Aorta (tissue), 5 donors: ENCODE measurements at regions not wholly inside any gene's neighbourhood (a gene's known extent, or its start where the extent isn't known, plus 50 kb on each side); places are given as distances from the start of the nearest gene placed in this dataset.
"Not testable (repeated sequence)": the region's sequence is repeated elsewhere in the genome, so short reads cannot be mapped to it uniquely, and the experiment has no call there.

Experiments used
- ATAC-seq: fragments of 200-7000 bp; cut with Tn5 transposase; one replicate; pipeline ENCODE4 v1.9.1; 2022; ENCODE audit warnings: moderate library complexity; ENCODE audit not compliant: low FRiP score
- DNase-seq, 2 donors: peaks; one replicate each; pipeline ENCODE4 v3.0.0-alpha.2; 2020
- H3K27ac ChIP-seq, 2 donors: one replicate each; pipeline ENCODE4 v1.5.1; 2013; ENCODE audit warnings: low read length in 2 of 2, mild to moderate bottlenecking in 2 of 2, moderate library complexity in 2 of 2, control low read depth in 1 of 2, inconsistent platforms in 1 of 2, low read depth in 1 of 2
- H3K27me3 ChIP-seq, 2 donors: one replicate each; pipeline ENCODE4 v1.6.1; 2013; ENCODE audit warnings: control low read depth in 1 of 2, low read length in 1 of 2, mild to moderate bottlenecking in 1 of 2, moderate library complexity in 1 of 2; ENCODE audit not compliant: insufficient read depth in 2 of 2, control insufficient read depth in 1 of 2
- H3K36me3 ChIP-seq, 2 donors: one replicate each; pipeline ENCODE4 v1.6.1; 2013; ENCODE audit warnings: control low read depth in 1 of 2, low read length in 1 of 2, mild to moderate bottlenecking in 1 of 2; ENCODE audit not compliant: insufficient read depth in 2 of 2, control insufficient read depth in 1 of 2
- H3K4me1 ChIP-seq, 2 donors: one replicate each; pipeline ENCODE4 v1.6.1; 2013; ENCODE audit warnings: low read length in 2 of 2, control low read depth in 1 of 2, mild to moderate bottlenecking in 1 of 2, moderate library complexity in 1 of 2; ENCODE audit not compliant: insufficient read depth in 2 of 2, control insufficient read depth in 1 of 2
- H3K4me3 ChIP-seq, 2 donors: one replicate each; pipeline ENCODE4 v1.5.1; 2013; ENCODE audit warnings: low read length in 2 of 2, control low read depth in 1 of 2, mild to moderate bottlenecking in 1 of 2
- H3K9me3 ChIP-seq: one replicate; pipeline ENCODE4 v1.6.1; 2013; ENCODE audit warnings: mild to moderate bottlenecking, low read length; ENCODE audit not compliant: control insufficient read depth
- WGBS, 2 donors: extraction: QIAGEN DNeasy Blood & Tissue Kit; methylation state at CpG; one replicate each; pipeline ENCODE4 v1.1.7; 2013; 5-methylcytosine and 5-hydroxymethylcytosine counted together
- intact Hi-C, 2 donors: fragments of 100-400 bp; cut with DNase I; formaldehyde crosslinking; loops; one replicate each; pipeline versions ENCODE4 v1.14.2 to v1.15.0; 2022
- donor health status: healthy with polysubstance abuse.
- donor health status: Bipolar disorder and iron deficiency.
- donor health status: DM: no; HTN: no; CAD: no.
- donor health status: DM: no; HTN: no; CAD: no.
- donor health status: DM: yes; HTN: yes; CAD: no.

GRCh38 chr14:66008631-66009030 lies 477.5 kb upstream of the CCDC196 start:
- DNase-seq (no peak), ATAC-seq (no peak)
- no peaks in the 10 kb centered on the region for H3K4me1 ChIP-seq
- H3K27me3 ChIP-seq = no peaks in the 10 kb centered on the region
- 58 to 70% methylated on average over 2 of the region's 2 CpGs for WGBS, 2 donors
- intact Hi-C loops = no loop called here
- H3K4me3 ChIP-seq = no peak overlapping the region
- H3K27ac ChIP-seq = no peak overlapping the region
- H3K9me3 ChIP-seq = peaks cover 1% of the 10 kb centered on the region
- H3K36me3 ChIP-seq = no peaks in the 10 kb centered on the region

- Histone ChIP-seq H3K9me3 (peaks cover 1% of the 10 kb centered on the region), H3K4me3 (no peak overlapping the region), H3K27ac (no peak overlapping the region), H3K36me3 (no peaks in the 10 kb centered on the region), H3K27me3 (no peaks in the 10 kb centered on the region), H3K4me1 (no peaks in the 10 kb centered on the region)
- ATAC-seq = no peak
- DNase-seq = no peak
- intact Hi-C loops = no loop called here
- 22 to 26% methylated on average over 2 of the region's 2 CpGs for WGBS, 2 donors
Observed at GRCh38 chr14:66009089-66009488, 477.1 kb upstream of the CCDC196 start.

GRCh38 chr14:66010695-66011094 lies 475.5 kb upstream of the CCDC196 start:
- intact Hi-C loops = no loop called here
- 66 to 83% methylated on average over 2 of the region's 2 CpGs for WGBS, 2 donors
- Histone ChIP-seq H3K36me3 (no peaks in the 10 kb centered on the region), H3K9me3 (peaks cover 3% of the 10 kb centered on the region), H3K27me3 (no peaks in the 10 kb centered on the region), H3K4me1 (no peaks in the 10 kb centered on the region), H3K4me3 (no peak overlapping the region), H3K27ac (no peak overlapping the region)
- ATAC-seq (no peak), DNase-seq (no peak)

- intact Hi-C loops = no loop called here
- DNase-seq (no peak), ATAC-seq (no peak)
- H3K4me3 ChIP-seq = no peak overlapping the region
- 52 to 73% methylated on average over 3 of the region's 3 CpGs for WGBS, 2 donors
- H3K27ac ChIP-seq = no peak overlapping the region
- no peaks in the 10 kb centered on the region for H3K36me3 ChIP-seq
- peaks cover 2% of the 10 kb centered on the region for H3K9me3 ChIP-seq
- no peaks in the 10 kb centered on the region for H3K4me1 ChIP-seq
- H3K27me3 ChIP-seq = no peaks in the 10 kb centered on the region
Observed at GRCh38 chr14:66011855-66012254, 474.3 kb upstream of the CCDC196 start.

- H3K27me3 ChIP-seq, H3K36me3 ChIP-seq, H3K9me3 ChIP-seq, H3K4me1 ChIP-seq, H3K4me3 ChIP-seq, DNase-seq, ATAC-seq, intact Hi-C loops, H3K27ac ChIP-seq: not testable (repeated sequence)
- WGBS, 2 donors = 59% methylated on average over 38 to 42 of the region's 42 CpGs
Observed at GRCh38 chr14:66013607-66014006, 472.6 kb upstream of the CCDC196 start.

GRCh38 chr14:66015071-66015780 lies 470.9 kb upstream of the CCDC196 start:
- DNase-seq = no peak
- WGBS, 2 donors = 61 to 63% methylated on average over 4 of the region's 4 CpGs
- no peaks in the 10 kb centered on the region for H3K27me3 ChIP-seq
- H3K4me3 ChIP-seq = no peak overlapping the region
- H3K9me3 ChIP-seq = peaks cover 4% of the 10 kb centered on the region
- H3K36me3 ChIP-seq = no peaks in the 10 kb centered on the region
- no peaks in the 10 kb centered on the region for H3K4me1 ChIP-seq
- no peak for ATAC-seq
- intact Hi-C loops = no loop called here
- H3K27ac ChIP-seq = no peak overlapping the region

- intact Hi-C loops = no loop called here
- peaks cover 4% of the 10 kb centered on the region for H3K9me3 ChIP-seq
- no peaks in the 10 kb centered on the region for H3K4me1 ChIP-seq
- H3K27me3 ChIP-seq = no peaks in the 10 kb centered on the region
- H3K36me3 ChIP-seq = no peaks in the 10 kb centered on the region
- DNase-seq (no peak), ATAC-seq (no peak)
- H3K27ac ChIP-seq = no peak overlapping the region
- 59 to 60% methylated on average over 1 of the region's 1 CpG for WGBS, 2 donors
- no peak overlapping the region for H3K4me3 ChIP-seq
Observed at GRCh38 chr14:66017927-66018326, 468.2 kb upstream of the CCDC196 start.

- Histone ChIP-seq H3K27ac (no peak overlapping the region), H3K4me1 (no peaks in the 10 kb centered on the region), H3K9me3 (peaks cover 4% of the 10 kb centered on the region), H3K4me3 (no peak overlapping the region), H3K36me3 (no peaks in the 10 kb centered on the region), H3K27me3 (no peaks in the 10 kb centered on the region)
- WGBS, 2 donors = 62 to 68% methylated on average over 8 of the region's 8 CpGs
- DNase-seq (no peak), ATAC-seq (no peak)
- intact Hi-C loops = no loop called here
Observed at GRCh38 chr14:66022526-66022925, 463.6 kb upstream of the CCDC196 start.

GRCh38 chr14:66025779-66026178 lies 460.4 kb upstream of the CCDC196 start:
- Histone ChIP-seq H3K4me1 (no peaks in the 10 kb centered on the region), H3K27me3 (no peaks in the 10 kb centered on the region), H3K9me3 (peaks cover 4% of the 10 kb centered on the region), H3K4me3 (no peak overlapping the region), H3K36me3 (no peaks in the 10 kb centered on the region), H3K27ac (no peak overlapping the region)
- WGBS, 2 donors = 41 to 45% methylated on average over 5 of the region's 5 CpGs
- intact Hi-C loops = no loop called here
- ATAC-seq (no peak), DNase-seq (peak in 1 of 2 donors; percentile 60)
